Right lobe of liver (tissue), 6 donors: ENCODE measurements at regions not wholly inside any gene's neighbourhood (a gene's known extent, or its start where the extent isn't known, plus 50 kb on each side); places are given as distances from the start of the nearest gene placed in this dataset.

ENCODE experiments used
- ATAC-seq, 4 donors: fragments of 200-7000 bp; cut with Tn5 transposase; one replicate each; pipeline ENCODE4 v1.9.1; 2020; ENCODE audit warnings: mild to moderate bottlenecking in 4 of 4, moderate library complexity in 4 of 4
- DNase-seq, 3 donors: peaks; one replicate each; pipeline ENCODE4 v3.0.0-alpha.2; 2020
- H3K27ac ChIP-seq, 3 donors: fragments of 200-600 bp; one replicate each; pipeline ENCODE4 v1.8.0; 2022
- H3K27me3 ChIP-seq, 2 donors: fragments of 200-600 bp; one replicate each; pipeline ENCODE4 v1.8.0; 2022
- H3K36me3 ChIP-seq, 4 donors: fragments of 200-600 bp; sonication (generic) in 1 of 4; one replicate each; pipeline versions ENCODE4 v1.5.1 to v1.8.0; 2017 to 2022; ENCODE audit warnings: control low read depth in 1 of 4
- H3K4me1 ChIP-seq, 4 donors: fragments of 200-600 bp; sonication (generic) in 1 of 4; one replicate each; pipeline versions ENCODE4 v1.5.1 to v1.8.0; 2017 to 2022; ENCODE audit warnings: control low read depth in 1 of 4
- H3K4me3 ChIP-seq, 3 donors: fragments of 200-600 bp; one replicate each; pipeline ENCODE4 v1.8.0; 2022
- H3K9me3 ChIP-seq, 4 donors: fragments of 200-600 bp; sonication (generic) in 1 of 4; one replicate each; pipeline versions ENCODE4 v1.5.1 to v1.8.0; 2017 to 2022; ENCODE audit warnings: control low read depth in 1 of 4
- CTCF ChIP-seq, 4 donors: fragments of 200-600 bp in 3 of 4; fragments of 450-650 bp in 1 of 4; IDR thresholded peaks; one replicate each; pipeline versions ENCODE4 v1.5.1 to v1.8.0; 2016 to 2022; ENCODE audit warnings: antibody characterized with exemption in 4 of 4, mild to moderate bottlenecking in 2 of 4
- POLR2A ChIP-seq: fragments of 450-650 bp; IDR thresholded peaks from one replicate; pipeline ENCODE4 v1.6.1; 2017; ENCODE audit warnings: antibody characterized with exemption, mild to moderate bottlenecking
- WGBS: methylation state at CpG from one replicate; pipeline ENCODE4 v1.1.6; 2018; ENCODE audit warnings: low coverage, low lambda C conversion rate; ENCODE audit not compliant: insufficient coverage; ENCODE audit errors: missing lambda C conversion rate; 5-methylcytosine and 5-hydroxymethylcytosine counted together
- intact Hi-C, 2 donors: fragments of 100-400 bp; cut with DNase I; formaldehyde crosslinking; loops; one replicate each; pipeline versions ENCODE4 v1.11.2 to v1.14.1; 2022
- donor health status: DM: no; HTN: yes; CAD: no.
- donor health status: DM: no; HTN: no; CAD: no.
- donor health status: DM: no; HTN: no; CAD: no.
- donor health status: DM: no; HTN: yes; CAD: no.
- donor health status: DM: no; HTN: yes; CAD: no.

DNA sequence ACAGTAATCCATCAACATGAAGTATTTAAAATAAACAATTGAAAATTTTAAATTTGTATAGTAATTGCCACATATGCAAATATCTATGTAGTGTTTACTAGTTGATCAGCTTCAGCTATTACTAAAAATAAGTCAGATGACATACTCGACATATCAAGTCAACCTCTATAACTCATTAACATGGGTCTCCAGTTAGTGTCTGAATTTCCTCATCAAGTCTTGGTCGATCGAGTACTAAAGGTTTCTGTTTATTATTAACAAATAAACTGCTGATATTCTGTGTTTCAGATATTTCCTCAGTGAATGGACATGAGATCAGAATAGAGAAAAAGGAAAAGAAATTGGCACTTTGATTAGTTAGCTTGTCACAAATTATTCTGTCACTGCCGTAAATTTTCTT lies 266.5 kb upstream of the ITGA1 start:
- Histone ChIP-seq H3K4me1 (no peaks in the 10 kb centered on the region), H3K27me3 (no peaks in the 10 kb centered on the region), H3K27ac (no peak overlapping the region), H3K9me3 (no peaks in the 10 kb centered on the region), H3K4me3 (no peak overlapping the region), H3K36me3 (no peaks in the 10 kb centered on the region)
- peak in 1 of 4 donors; percentile 43 for ATAC-seq
- intact Hi-C loops, result no loop called here
- no peak for DNase-seq
- 34% methylated on average over 4 of the region's 4 CpGs for WGBS
- TF ChIP-seq POLR2A (no peak), CTCF (IDR thresholded peaks at IDR 0.05) (no peak)

- H3K27me3 ChIP-seq, result no peaks in the 10 kb centered on the region
- no peaks in the 10 kb centered on the region for H3K36me3 ChIP-seq
- H3K27ac ChIP-seq, result no peak overlapping the region
- H3K4me1 ChIP-seq, result no peaks in the 10 kb centered on the region
- H3K9me3 ChIP-seq, result no peaks in the 10 kb centered on the region
- 75% methylated on average over 4 of the region's 4 CpGs for WGBS
- DNase-seq (no peak), ATAC-seq (no peak)
- no peak for TF ChIP-seq CTCF (IDR thresholded peaks at IDR 0.05)
- TF ChIP-seq POLR2A, result no peak
- no peak overlapping the region for H3K4me3 ChIP-seq
- intact Hi-C loops, result no loop called here
Observed at GRCh38 chr5:52523701-52524100, 264.0 kb upstream of the ITGA1 start.

- 55% methylated on average over 4 of the region's 4 CpGs for WGBS
- intact Hi-C loops, result no loop called here
- Histone ChIP-seq H3K4me1 (no peaks in the 10 kb centered on the region), H3K27ac (no peak overlapping the region), H3K36me3 (no peaks in the 10 kb centered on the region), H3K27me3 (no peaks in the 10 kb centered on the region), H3K4me3 (no peak overlapping the region), H3K9me3 (no peaks in the 10 kb centered on the region)
- no peak for TF ChIP-seq POLR2A
- TF ChIP-seq CTCF (IDR thresholded peaks at IDR 0.05), result no peak
- ATAC-seq, result no peak
- DNase-seq, result no peak
Observed at GRCh38 chr5:52531105-52531504, 256.6 kb upstream of the ITGA1 start.

DNA sequence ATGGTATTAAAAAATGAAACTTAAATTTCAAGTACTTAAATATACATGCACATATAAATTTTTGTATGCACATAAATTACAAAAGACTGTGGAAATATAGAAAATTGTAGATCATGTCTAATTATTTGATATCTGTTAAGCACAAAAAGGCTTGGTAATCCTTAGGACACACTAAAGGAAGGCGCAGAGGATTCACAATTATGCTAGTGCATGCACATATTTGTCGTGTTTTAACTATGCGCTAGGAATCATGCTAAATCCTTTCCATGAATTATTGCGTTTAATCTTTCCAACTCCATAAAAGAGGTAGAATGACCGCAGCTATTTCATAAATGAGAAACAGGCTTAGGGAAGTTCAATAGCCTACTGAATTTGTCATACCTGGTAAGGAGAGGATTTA lies 244.1 kb upstream of the ITGA1 start:
- WGBS, result 74% methylated on average over 5 of the region's 5 CpGs
- no peak overlapping the region for H3K27ac ChIP-seq
- no peaks in the 10 kb centered on the region for H3K36me3 ChIP-seq
- no peak overlapping the region for H3K4me3 ChIP-seq
- H3K4me1 ChIP-seq, result no peaks in the 10 kb centered on the region
- DNase-seq (no peak), ATAC-seq (no peak)
- TF ChIP-seq CTCF (IDR thresholded peaks at IDR 0.05), result no peak
- TF ChIP-seq POLR2A, result no peak
- no peaks in the 10 kb centered on the region for H3K27me3 ChIP-seq
- H3K9me3 ChIP-seq, result no peaks in the 10 kb centered on the region
- intact Hi-C loops, result no loop called here

- intact Hi-C loops, result no loop called here
- no peak overlapping the region for H3K4me3 ChIP-seq
- no peaks in the 10 kb centered on the region for H3K36me3 ChIP-seq
- no peak for ATAC-seq
- no peaks in the 10 kb centered on the region for H3K4me1 ChIP-seq
- 49% methylated on average over 4 of the region's 4 CpGs for WGBS
- no peak for TF ChIP-seq CTCF (IDR thresholded peaks at IDR 0.05)
- no peak for TF ChIP-seq POLR2A
- no peaks in the 10 kb centered on the region for H3K27me3 ChIP-seq
- H3K27ac ChIP-seq, result no peak overlapping the region
- H3K9me3 ChIP-seq, result no peaks in the 10 kb centered on the region
- no peak for DNase-seq
Observed at GRCh38 chr5:52544738-52545137, 243.0 kb upstream of the ITGA1 start.
